MM.1S (cell line): ENCODE measurements at regions not wholly inside any gene's neighbourhood (a gene's known extent, or its start where the extent isn't known, plus 50 kb on each side); places are given as distances from the start of the nearest gene placed in this dataset.

ENCODE experiments used
- CTCF ChIP-seq: fragments of 300-600 bp; sonication (generic); IDR thresholded peaks from 2 replicates; pipeline ENCODE4 v1.5.1; 2016; ENCODE audit warnings: antibody characterized with exemption, low read length, mixed read lengths
- EZH2phosphoT487 ChIP-seq: fragments of 300-600 bp; sonication (generic); IDR thresholded peaks from 2 replicates; pipeline ENCODE4 v1.6.1; 2018; ENCODE audit warnings: antibody characterized with exemption, low read length

- TF ChIP-seq CTCF (no peak), EZH2phosphoT487 (no peak)
Observed at GRCh38 chr5:124502551-124502950, 243.9 kb downstream of the ZNF608 start.
